GM12892 (cell line): ENCODE measurements at regions not wholly inside any gene's neighbourhood (a gene's known extent, or its start where the extent isn't known, plus 50 kb on each side); places are given as distances from the start of the nearest gene placed in this dataset.

Experiments used
- POLR2A ChIP-seq: IDR thresholded peaks from 2 replicates; pipeline ENCODE4 v1.6.1; 2011; ENCODE audit warnings: low read depth, low read length, control low read depth
- TAF1 ChIP-seq: IDR thresholded peaks from 2 replicates; pipeline ENCODE4 v1.6.1; 2011; ENCODE audit warnings: low read depth, mild to moderate bottlenecking, control low read depth, low read length, borderline replicate concordance

DNA sequence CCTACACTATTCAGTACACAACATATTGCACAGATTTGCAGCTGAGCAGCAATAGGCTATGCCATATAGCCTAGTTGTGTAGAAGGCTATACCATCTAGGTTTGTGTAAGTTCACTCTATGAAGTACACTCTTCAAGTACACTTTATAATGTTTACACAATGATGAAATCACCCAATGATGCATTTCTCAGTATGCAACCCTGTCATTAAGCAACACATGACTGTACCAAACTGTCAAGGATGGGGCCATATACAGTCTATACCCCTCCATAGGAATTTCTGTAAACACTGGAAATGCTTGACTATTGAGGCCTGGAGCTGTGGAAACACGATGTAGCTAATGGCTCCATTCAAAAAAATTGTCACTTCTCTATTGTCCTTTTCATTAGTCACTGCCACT lies 535.4 kb downstream of the EPM2A start:
- no peak for TF ChIP-seq TAF1
- TF ChIP-seq POLR2A, result no peak
